Ishikawa (cell line): ENCODE measurements at regions not wholly inside any gene's neighbourhood (a gene's known extent, or its start where the extent isn't known, plus 50 kb on each side); places are given as distances from the start of the nearest gene placed in this dataset.

Experiments used
- FOXM1 ChIP-seq: IDR thresholded peaks from 2 replicates; pipeline ENCODE4 v1.6.1; 2012; ENCODE audit warnings: low read depth, borderline replicate concordance
- REST ChIP-seq: IDR thresholded peaks from 2 replicates; pipeline ENCODE4 v1.6.1; 2012; ENCODE audit warnings: low read depth, mild to moderate bottlenecking
- TCF12 ChIP-seq: IDR thresholded peaks from 2 replicates; pipeline ENCODE4 v1.6.1; 2012; ENCODE audit warnings: low read depth

GRCh38 chr4:56148428-56148827, 199.7 kb downstream of the CEP135 start:
- TF ChIP-seq TCF12 (no peak), REST (no peak), FOXM1 (no peak)
